Sigmoid colon (tissue), 4 donors: ENCODE measurements at regions not wholly inside any gene's neighbourhood (a gene's known extent, or its start where the extent isn't known, plus 50 kb on each side); places are given as distances from the start of the nearest gene placed in this dataset.

Source experiments
- EP300 ChIP-seq, 4 donors: sonication (generic); formaldehyde crosslinking; IDR thresholded peaks; one replicate each; pipeline ENCODE4 v1.6.1; 2017; ENCODE audit warnings: antibody characterized with exemption in 4 of 4
- POLR2A ChIP-seq, 2 donors: fragments of 450-650 bp; IDR thresholded peaks; one replicate each; pipeline ENCODE4 v1.6.1; 2016; ENCODE audit warnings: antibody characterized with exemption in 2 of 2, mild to moderate bottlenecking in 2 of 2, moderate library complexity in 2 of 2
- POLR2AphosphoS5 ChIP-seq, 4 donors: sonication (generic); formaldehyde crosslinking; IDR thresholded peaks; one replicate each; pipeline ENCODE4 v1.6.1; 2017; ENCODE audit warnings: antibody characterized with exemption in 4 of 4
- TF ChIP-seq, protein P1 (sequence below), 4 experiments: fragments of 450-650 bp in 3 of 4; fragments of 200-600 bp in 1 of 4; IDR thresholded peaks; one replicate each; pipeline ENCODE4 v1.5.1; 2016 to 2019; ENCODE audit warnings: antibody characterized with exemption in 4 of 4, mild to moderate bottlenecking in 3 of 4, moderate library complexity in 2 of 4

DNA sequence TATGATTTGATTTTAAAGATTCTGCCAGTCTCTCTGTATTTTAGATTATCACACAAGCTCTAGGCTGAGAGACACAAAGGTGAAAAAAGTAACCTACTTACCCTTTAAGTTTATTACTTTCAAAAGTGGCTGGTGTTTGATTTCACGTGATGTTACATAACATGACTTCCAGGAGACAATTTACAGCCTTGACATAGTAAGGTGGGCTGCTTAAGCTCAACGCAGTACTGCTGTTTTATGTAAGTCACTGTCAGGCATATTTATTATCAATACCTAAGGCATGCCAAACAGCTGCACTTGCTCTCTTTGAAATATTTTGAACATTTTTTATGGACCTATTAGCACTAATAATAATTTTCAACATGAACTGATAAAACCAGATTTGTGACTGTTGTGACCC lies 451.5 kb upstream of the FAM241A start:
- TF ChIP-seq, protein P1, sequence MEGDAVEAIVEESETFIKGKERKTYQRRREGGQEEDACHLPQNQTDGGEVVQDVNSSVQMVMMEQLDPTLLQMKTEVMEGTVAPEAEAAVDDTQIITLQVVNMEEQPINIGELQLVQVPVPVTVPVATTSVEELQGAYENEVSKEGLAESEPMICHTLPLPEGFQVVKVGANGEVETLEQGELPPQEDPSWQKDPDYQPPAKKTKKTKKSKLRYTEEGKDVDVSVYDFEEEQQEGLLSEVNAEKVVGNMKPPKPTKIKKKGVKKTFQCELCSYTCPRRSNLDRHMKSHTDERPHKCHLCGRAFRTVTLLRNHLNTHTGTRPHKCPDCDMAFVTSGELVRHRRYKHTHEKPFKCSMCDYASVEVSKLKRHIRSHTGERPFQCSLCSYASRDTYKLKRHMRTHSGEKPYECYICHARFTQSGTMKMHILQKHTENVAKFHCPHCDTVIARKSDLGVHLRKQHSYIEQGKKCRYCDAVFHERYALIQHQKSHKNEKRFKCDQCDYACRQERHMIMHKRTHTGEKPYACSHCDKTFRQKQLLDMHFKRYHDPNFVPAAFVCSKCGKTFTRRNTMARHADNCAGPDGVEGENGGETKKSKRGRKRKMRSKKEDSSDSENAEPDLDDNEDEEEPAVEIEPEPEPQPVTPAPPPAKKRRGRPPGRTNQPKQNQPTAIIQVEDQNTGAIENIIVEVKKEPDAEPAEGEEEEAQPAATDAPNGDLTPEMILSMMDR (IDR thresholded peaks at IDR 0.05), result no peak
- TF ChIP-seq POLR2AphosphoS5 (IDR thresholded peaks at IDR 0.05) (peak; percentile 88 to 99 (median 95)), EP300 (IDR thresholded peaks at IDR 0.05) (peak in 3 of 4 donors; percentile 44 to 85 (median 78)), POLR2A (IDR thresholded peaks at IDR 0.05) (no peak)
